CD4-positive, alpha-beta T cell treated with Interleukin-15 for 1 hour (primary cell): ENCODE measurements at regions not wholly inside any gene's neighbourhood (a gene's known extent, or its start where the extent isn't known, plus 50 kb on each side); places are given as distances from the start of the nearest gene placed in this dataset.

Experiments used
- DNase-seq: peaks from one replicate; pipeline ENCODE4 v3.0.0-alpha.2; 2020

DNA sequence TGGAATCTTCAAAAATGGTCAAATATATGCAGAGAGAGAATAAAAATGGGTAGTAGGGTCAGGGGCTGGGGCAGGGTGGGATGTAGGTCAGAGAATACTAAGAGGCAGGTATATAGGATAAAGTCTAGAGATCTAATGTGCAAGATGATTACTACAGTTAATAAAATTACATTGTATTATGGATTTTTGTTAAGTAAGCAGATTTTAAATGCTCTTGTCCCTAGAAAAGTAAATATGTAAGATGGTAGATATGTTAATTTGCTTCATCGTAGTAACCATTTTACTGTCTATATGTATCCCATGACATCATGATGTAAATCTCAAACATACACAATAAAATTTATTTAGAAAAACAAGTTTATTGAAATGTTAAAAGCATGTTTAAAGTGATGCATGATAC lies 1051.4 kb downstream of the AGBL1 start:
- DNase-seq: no peak

DNA sequence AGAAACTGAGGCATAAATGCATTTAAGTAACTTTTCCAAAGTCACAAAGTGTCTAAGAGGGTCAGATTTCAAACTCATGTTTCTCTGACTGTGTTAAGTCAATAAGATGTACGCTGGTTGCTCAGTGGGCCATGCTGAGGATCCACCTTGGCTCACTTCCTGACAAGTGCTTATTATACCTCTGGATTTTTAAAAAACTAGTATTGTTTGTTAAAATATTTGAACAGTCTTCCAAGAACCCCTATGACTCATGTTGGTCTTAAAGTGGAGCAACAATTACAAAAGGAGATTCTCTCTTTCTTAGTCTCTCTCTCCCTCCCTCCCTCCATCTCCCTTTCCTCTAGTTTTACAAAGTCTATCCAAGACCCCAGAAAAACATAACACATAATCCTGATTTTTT lies 1050.2 kb downstream of the AGBL1 start:
- no peak for DNase-seq

DNA sequence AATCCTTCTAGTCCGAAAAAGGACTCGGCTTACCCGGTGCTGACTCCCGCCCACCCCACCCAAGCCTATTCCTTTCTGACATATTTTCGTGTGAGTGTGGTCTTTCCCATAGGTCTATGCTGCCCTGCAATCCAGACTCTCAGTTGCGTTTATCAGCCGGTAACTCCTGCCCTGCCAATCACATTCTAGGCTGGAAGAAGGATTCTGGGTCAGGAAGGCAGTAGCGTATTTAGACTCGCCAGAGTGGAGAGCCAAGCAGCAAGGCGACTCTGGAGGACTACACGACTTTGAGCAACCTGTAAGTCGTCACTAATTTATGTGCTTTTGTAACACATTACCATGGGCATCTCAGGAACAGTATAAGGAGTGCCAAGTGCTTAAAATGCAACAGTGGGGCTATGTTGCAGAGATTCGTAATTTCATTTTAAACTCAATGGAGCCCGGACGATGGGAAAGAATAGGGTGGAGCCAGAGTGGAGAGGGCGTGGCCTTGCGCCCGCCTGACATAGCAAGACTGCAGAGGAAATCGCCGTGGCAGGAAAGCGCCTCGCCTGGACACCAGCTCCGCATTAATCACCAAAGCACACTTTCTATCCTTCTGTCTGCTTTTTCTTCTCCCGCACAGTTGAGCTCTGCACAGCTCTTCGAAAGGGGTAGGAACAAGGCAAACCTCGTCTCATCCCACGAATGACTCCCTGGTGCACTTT lies 1044.2 kb downstream of the AGBL1 start:
- DNase-seq: no peak

DNA sequence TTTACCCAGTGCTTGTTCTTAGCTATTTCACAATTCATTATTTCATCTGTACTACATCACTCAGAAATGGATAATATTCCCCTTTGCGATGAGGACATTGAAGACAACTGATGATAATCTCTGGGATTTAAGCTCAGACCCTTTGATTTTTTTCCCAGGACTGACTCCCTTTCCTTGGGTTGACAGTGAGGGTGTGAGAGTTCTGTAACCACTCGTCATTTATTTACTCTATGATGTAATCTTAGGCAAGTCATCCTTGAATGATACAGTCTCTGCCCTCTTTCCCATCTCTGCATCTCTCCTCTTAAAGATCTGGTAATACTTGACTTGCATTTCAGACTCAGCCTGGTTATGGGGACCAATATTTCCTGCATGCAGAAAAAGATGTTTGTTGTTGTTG lies 1041.7 kb downstream of the AGBL1 start:
- DNase-seq: no peak

DNA sequence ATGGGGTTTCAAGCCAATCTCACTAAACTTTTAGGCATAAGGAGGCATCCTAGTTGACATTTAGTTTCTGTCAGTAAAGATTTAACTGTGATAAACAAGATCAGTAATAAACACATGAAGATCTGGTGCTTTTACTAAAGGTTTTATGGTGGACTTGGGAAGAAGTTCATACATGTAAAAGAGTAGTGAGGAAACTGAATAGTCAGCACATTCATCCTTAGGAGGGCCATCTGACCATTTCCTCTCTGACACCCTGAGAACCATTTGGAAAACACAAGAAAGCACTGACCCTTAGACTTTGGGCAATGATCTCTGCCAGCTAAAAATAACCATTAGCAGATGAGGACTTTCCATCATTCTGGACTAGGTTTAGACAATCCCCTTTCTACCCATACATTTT lies 1040.9 kb downstream of the AGBL1 start:
- DNase-seq: no peak

DNA sequence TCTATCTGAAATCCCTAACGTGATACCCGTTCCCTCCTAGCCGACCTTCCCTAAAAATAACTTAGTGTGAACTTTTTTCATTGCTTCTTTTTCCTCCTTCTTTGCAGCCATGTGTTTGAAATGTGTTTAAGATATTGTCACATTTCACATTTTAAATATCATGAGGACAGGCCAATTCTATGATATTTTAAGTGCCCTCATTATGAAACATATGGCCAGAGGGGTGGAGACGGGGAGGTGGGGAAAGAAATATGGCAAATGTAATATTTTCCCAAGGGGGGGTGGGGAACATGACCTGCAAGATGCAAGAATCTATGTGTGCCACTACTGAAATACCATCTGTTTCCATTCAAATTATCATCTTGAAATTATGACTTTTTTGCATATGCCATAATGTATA lies 1039.2 kb downstream of the AGBL1 start:
- no peak for DNase-seq

DNA sequence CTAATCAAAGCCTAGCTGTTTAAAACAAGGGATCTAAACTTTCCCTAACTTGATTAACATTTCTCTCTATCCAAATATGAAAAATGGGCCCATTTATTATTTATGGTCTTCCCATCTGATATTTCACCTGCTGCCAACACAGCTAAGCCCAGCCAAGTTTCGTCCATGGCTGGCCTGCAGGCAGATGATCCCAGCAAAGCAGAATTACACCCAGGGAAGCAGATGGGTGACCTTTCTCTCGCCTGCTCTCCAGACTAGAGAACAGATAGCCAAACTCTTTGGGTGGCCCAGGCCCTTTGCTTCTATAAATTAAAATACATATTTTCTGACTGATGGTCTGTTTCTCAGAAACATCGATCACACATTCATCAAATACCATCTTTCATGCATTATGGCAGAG lies 1038.8 kb downstream of the AGBL1 start:
- no peak for DNase-seq

DNA sequence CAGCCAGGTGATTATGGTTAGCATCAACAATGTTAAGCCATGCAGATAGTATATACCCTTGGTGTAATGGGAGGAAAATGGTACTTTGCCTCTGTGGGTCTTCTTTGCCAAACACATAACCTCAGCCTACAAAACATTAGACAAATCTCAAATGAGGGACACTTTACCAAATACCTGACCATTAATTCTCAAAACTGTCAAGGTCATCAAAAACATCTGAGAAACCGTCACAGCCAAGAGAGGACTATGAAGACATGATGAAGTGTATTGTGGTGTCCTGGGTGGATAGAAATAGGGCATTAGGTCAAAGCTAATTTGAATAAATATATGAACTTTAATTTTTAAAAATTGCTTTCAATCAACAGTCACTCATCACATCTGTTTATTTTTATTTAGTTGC lies 1036.1 kb downstream of the AGBL1 start:
- DNase-seq: no peak

DNA sequence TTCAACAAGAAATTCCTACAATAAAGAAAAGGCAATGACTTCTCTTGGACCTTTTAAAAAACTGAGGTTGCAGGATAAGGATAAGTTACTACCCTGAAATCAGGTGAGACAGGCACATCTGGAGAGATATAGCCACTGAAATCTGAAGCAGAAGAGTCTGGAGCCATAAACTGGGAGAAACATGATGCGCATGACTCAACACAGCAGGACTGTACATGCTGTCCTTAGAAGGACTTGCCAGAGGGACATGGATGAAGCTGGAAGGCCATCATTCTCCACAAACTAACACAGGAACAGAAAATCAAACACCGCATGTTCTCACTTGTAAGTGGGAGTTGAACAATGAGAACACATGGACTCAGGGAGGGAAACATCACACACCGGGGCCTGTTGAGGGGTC lies 1020.2 kb downstream of the AGBL1 start:
- no peak for DNase-seq

DNA sequence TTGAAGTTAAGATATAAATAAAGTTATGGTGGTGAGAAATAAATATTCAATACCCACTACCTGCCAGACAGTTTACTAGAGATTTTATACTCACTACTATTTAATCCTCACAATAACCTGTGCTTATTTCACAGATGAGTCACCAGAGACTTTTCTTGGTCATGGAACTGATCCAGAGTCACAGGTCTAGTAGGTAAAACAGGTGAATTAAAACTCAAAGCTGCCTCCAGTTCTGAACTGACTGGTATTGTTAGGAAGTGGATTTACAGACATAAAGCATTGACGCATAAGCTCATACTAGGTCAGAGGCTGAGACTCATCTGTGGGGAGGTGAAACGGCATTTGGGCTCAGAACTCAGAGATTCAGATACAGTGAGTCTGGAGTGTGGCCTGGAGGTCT lies 1009.9 kb downstream of the AGBL1 start:
- DNase-seq: no peak

DNA sequence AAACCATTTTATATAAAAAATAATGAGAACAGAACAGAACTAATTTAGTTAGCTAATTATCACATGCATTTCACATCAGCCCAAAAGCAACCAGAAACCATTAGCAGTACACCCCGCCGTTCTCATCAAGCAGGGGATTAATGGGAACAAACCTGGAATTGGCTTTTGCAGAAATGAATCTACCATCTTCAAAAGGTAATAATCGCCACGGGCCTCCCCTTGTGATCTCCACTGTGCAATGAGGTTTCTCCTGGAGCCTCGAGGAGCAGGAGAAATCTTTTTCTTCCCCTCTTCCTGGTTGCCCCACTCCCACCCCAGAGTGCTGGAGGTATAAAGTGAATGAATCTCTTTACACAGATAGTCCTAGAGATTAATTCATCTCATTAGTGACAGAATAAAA lies 1003.5 kb downstream of the AGBL1 start:
- DNase-seq: no peak

DNA sequence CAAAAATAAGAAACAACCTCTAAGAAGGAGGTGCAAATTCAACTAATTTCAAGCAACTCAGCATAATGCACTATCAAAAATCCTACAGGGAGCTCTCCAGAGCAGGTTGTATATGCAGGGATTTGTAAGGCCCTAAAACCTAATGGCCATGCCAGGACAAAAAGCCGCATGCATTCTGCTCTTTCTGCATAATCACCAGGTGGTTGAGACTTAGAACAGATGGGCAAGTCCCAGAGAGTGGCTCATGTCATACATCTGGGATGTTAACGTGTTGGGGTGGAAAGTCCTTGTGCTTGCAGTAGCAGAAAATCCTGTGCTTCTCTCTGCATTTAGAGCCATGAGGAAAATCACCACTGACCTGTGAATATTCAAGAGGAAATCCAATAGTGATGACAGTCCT lies 1002.9 kb downstream of the AGBL1 start:
- no peak for DNase-seq

DNA sequence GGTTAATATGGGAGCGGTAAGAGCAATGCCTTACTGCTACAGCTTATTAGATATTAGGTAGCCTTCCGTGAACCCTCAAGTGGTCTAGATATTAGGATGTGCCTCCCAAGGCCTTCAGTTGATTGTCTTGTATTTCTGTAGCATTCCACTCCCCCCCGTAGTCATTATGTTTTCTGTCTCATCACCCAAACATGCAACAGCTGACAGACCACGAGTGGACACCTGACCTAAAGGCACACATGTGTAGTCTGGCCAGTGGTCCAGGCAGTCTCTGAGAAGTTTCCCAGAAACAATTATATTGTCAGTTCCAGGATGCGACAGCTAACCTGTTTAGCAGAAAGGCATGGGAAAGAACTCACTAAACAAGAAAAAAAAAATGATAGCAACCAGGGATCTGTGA lies 1000.9 kb downstream of the AGBL1 start:
- no peak for DNase-seq
